ENCODE measurements at regions not wholly inside any gene's neighbourhood (a gene's known extent, or its start where the extent isn't known, plus 50 kb on each side); places are given as distances from the start of the nearest gene placed in this dataset.

DNA sequence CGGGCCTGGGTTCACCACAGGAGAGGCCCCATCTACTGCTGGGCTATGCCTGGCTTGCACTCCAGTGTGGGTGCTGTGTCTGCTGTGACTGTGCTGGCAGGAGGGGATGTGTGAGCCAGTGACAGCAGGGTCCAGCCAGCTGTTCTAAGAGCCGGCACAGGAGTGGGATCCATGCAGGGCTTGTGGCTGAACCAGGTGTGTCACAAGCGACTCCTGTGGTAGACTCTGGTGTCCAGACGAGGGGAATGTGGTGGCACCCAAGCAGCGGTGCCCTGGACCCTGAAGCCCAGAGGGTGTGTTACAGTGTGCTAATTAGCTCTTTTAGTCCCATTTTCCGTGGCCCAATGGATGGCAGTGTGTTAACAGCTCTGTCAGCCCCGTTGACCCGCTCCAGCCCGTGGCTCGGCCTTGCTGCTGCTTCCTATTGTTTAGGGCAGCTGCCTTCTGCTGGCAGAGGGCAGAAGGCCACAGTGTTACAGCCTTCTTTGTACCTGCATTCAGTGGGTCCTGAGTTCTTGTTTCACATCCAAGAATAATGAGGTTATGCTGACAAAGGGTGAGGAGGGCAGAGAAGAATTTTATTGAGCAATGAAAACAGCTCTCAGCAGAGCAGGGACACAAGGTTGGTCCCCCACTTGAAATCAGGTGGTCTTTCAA, 78.5 kb upstream of the RNU6-1 start:
- TF ChIP-seq, protein P1, sequence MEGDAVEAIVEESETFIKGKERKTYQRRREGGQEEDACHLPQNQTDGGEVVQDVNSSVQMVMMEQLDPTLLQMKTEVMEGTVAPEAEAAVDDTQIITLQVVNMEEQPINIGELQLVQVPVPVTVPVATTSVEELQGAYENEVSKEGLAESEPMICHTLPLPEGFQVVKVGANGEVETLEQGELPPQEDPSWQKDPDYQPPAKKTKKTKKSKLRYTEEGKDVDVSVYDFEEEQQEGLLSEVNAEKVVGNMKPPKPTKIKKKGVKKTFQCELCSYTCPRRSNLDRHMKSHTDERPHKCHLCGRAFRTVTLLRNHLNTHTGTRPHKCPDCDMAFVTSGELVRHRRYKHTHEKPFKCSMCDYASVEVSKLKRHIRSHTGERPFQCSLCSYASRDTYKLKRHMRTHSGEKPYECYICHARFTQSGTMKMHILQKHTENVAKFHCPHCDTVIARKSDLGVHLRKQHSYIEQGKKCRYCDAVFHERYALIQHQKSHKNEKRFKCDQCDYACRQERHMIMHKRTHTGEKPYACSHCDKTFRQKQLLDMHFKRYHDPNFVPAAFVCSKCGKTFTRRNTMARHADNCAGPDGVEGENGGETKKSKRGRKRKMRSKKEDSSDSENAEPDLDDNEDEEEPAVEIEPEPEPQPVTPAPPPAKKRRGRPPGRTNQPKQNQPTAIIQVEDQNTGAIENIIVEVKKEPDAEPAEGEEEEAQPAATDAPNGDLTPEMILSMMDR (IDR thresholded peaks at IDR 0.05; ENCODE audit: low read length): no peak
- TF ChIP-seq EZH2 (optimal IDR thresholded peaks at IDR 0.05; ENCODE audit: low read depth, low read length): no peak

Measured in MM.1S (cell line).